ENCODE measurements at regions not wholly inside any gene's neighbourhood (a gene's known extent, or its start where the extent isn't known, plus 50 kb on each side); places are given as distances from the start of the nearest gene placed in this dataset.

DNA sequence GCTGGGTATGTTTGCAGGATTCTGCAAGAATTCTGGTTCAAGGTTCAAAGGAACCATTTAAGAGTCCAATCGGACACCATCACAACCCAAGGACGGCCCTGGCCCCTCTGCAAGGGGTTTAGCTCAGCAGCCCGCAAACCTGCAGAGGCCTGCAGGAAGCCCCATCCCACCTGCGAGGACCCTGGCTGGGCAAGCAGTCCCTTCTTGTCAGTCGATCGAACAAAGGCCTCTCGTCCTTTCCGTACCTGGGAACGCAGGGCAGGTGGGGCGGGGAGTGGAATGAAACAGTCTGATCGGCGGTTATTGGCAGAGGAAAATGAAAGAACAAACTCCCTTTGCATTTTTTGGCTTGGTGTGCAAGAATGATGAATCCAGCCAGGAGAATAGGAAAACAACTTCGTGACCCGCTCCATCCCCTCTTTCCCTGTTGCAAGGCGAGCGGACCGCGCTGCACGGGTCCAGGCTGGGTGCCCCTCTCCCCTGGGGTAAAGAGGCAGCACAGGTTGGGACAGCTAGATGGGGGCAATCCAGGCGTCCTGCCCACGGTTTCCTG lies 73.7 kb downstream of the INSIG1 start:
- H3K27me3 ChIP-seq (ENCODE audit: control insufficient read depth in 3 of 3, insufficient read depth in 3 of 3, low read length in 3 of 3) = peaks cover 57 to 73% (median 58%) of the 10 kb centered on the region in 3 donors
- no peak overlapping the region for H3K4me3 ChIP-seq (ENCODE audit: low read length in 3 of 3)
- H3K27ac ChIP-seq (ENCODE audit: low read depth, low read length) = no peak overlapping the region
- H3K36me3 ChIP-seq (ENCODE audit: control insufficient read depth in 3 of 3, insufficient read depth in 3 of 3, low read length in 3 of 3) = no peaks in the 10 kb centered on the region
- H3K9me3 ChIP-seq (ENCODE audit: control insufficient read depth in 3 of 3, low read length in 3 of 3) = no peaks in the 10 kb centered on the region
- peaks cover 26 to 37% (median 31%) of the 10 kb centered on the region in 3 donors for H3K4me1 ChIP-seq (ENCODE audit: control insufficient read depth in 3 of 3, insufficient read depth in 3 of 3, low read length in 3 of 3)
- H3K9ac ChIP-seq (ENCODE audit: low read depth in 1 of 3, low read length in 3 of 3) = no peak overlapping the region

GRCh38 chr7:155371884-155372781 lies 74.5 kb downstream of the INSIG1 start:
- no peaks in the 10 kb centered on the region for H3K36me3 ChIP-seq (ENCODE audit: control insufficient read depth in 3 of 3, insufficient read depth in 3 of 3, low read length in 3 of 3)

DNA sequence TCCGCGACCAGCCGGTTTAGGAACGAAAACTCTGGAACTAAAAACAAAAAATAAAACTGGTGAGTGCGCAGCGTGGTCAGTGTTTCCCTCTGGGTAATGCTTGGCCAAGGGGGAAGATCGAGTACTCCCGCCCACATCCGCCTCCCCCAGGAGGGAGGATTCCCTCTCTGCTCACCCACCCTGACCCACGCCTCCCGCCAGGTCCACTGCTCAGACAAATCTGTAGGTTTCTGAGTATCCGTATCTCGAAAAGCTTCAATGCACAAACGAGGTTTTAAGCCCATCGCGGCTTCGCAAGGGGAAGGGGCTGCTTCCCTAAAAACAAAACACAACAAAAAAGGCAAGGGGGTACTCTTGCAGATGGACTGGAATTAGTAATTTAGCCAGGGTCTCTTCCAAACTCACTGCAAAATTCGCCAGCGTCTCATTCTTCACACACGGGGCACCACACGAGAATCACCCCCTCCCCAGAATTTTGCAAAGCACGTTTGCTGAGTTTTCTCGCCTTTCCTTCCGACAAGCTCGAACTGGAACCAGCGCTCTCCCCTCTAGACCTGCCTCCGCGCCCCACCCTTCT lies 75.2 kb downstream of the INSIG1 start:
- Histone ChIP-seq H3K27ac (ENCODE audit: low read depth, low read length) (no peak overlapping the region), H3K4me3 (ENCODE audit: low read length in 3 of 3) (peak overlapping the region; percentile 30 to 60 (median 48)), H3K4me1 (ENCODE audit: control insufficient read depth in 3 of 3, insufficient read depth in 3 of 3, low read length in 3 of 3) (peaks cover 26 to 39% (median 38%) of the 10 kb centered on the region in 3 donors), H3K27me3 (ENCODE audit: control insufficient read depth in 3 of 3, insufficient read depth in 3 of 3, low read length in 3 of 3) (peaks cover 66 to 88% (median 73%) of the 10 kb centered on the region in 3 donors), H3K36me3 (ENCODE audit: control insufficient read depth in 3 of 3, insufficient read depth in 3 of 3, low read length in 3 of 3) (no peaks in the 10 kb centered on the region), H3K9me3 (ENCODE audit: control insufficient read depth in 3 of 3, low read length in 3 of 3) (no peaks in the 10 kb centered on the region), H3K9ac (ENCODE audit: low read depth in 1 of 3, low read length in 3 of 3) (peak overlapping the region in 1 of 3 donors; percentile 50)

More at GRCh38 chr7:155371884-155372781, 74.5 kb downstream of the INSIG1 start:
- H3K9ac ChIP-seq (ENCODE audit: low read depth in 1 of 3, low read length in 3 of 3) = no peak overlapping the region
- peak overlapping the region in 1 of 3 donors; percentile 40 for H3K4me3 ChIP-seq (ENCODE audit: low read length in 3 of 3)
- peaks cover 58 to 80% (median 65%) of the 10 kb centered on the region in 3 donors for H3K27me3 ChIP-seq (ENCODE audit: control insufficient read depth in 3 of 3, insufficient read depth in 3 of 3, low read length in 3 of 3)
- no peak overlapping the region for H3K27ac ChIP-seq (ENCODE audit: low read depth, low read length)
- H3K4me1 ChIP-seq (ENCODE audit: control insufficient read depth in 3 of 3, insufficient read depth in 3 of 3, low read length in 3 of 3) = peaks cover 26 to 37% (median 31%) of the 10 kb centered on the region in 3 donors
- no peaks in the 10 kb centered on the region for H3K9me3 ChIP-seq (ENCODE audit: control insufficient read depth in 3 of 3, low read length in 3 of 3)

DNA sequence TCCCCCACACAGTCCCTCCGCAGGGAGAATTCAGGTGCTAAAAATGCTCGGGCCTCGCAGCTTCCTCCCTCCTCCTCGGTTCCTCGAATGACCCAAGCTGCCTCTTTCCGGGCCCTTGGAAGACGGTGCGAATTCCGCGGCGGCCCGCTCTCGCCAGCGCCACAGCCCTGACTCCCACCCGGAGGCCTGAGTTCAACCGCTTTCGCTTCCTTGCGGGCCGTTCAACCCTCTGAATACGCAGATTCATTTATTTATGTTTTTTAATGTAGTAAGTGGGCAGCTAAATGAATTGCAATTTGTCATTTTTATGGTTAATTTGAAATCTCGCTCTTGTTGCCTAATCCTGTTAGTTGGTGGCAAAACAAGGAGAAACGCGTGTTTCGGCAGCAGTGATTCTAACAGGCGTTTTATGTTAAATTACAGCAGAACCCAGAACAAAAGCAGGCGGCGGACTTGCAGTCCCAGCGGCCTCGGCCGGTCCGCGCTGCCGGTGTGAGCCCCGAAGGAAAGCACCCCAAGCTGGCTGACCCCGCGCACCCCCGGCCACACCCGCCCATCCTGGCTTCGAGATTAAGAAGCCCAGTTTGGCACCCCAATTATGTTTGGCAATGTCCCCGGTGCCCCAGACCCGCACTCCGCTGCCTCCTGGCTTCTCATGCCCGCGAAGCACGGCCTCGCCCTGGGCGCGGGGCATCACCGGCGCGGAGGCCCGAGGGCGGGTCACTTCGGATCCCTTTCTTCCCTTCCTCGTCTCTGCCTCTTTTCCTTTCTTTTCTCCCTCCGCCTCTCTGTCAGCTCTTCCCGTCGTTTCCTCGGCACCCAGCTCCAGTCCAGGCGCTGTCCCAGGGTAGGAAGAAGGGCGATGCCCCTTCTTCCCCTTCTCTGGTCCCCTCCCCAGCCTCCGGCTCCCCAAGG lies 75.9 kb downstream of the INSIG1 start:
- H3K36me3 ChIP-seq (ENCODE audit: control insufficient read depth in 3 of 3, insufficient read depth in 3 of 3, low read length in 3 of 3) = no peaks in the 10 kb centered on the region

GRCh38 chr7:155374276-155375252 lies 76.9 kb downstream of the INSIG1 start:
- H3K9me3 ChIP-seq (ENCODE audit: control insufficient read depth in 3 of 3, low read length in 3 of 3) = no peaks in the 10 kb centered on the region
- H3K27me3 ChIP-seq (ENCODE audit: control insufficient read depth in 3 of 3, insufficient read depth in 3 of 3, low read length in 3 of 3) = peaks cover 80 to 96% (median 87%) of the 10 kb centered on the region in 3 donors
- no peak overlapping the region for H3K9ac ChIP-seq (ENCODE audit: low read depth in 1 of 3, low read length in 3 of 3)
- peak overlapping the region; percentile 14 to 48 (median 29) for H3K4me3 ChIP-seq (ENCODE audit: low read length in 3 of 3)
- no peaks in the 10 kb centered on the region for H3K36me3 ChIP-seq (ENCODE audit: control insufficient read depth in 3 of 3, insufficient read depth in 3 of 3, low read length in 3 of 3)
- peaks cover 30 to 46% (median 43%) of the 10 kb centered on the region in 3 donors for H3K4me1 ChIP-seq (ENCODE audit: control insufficient read depth in 3 of 3, insufficient read depth in 3 of 3, low read length in 3 of 3)
- no peak overlapping the region for H3K27ac ChIP-seq (ENCODE audit: low read depth, low read length)

More for the DNA sequence above, 75.9 kb downstream of the INSIG1 start:
- Histone ChIP-seq H3K27ac (ENCODE audit: low read depth, low read length) (no peak overlapping the region), H3K4me1 (ENCODE audit: control insufficient read depth in 3 of 3, insufficient read depth in 3 of 3, low read length in 3 of 3) (peaks cover 30 to 46% (median 43%) of the 10 kb centered on the region in 3 donors), H3K9me3 (ENCODE audit: control insufficient read depth in 3 of 3, low read length in 3 of 3) (no peaks in the 10 kb centered on the region), H3K4me3 (ENCODE audit: low read length in 3 of 3) (peak overlapping the region; percentile 30 to 60 (median 48)), H3K27me3 (ENCODE audit: control insufficient read depth in 3 of 3, insufficient read depth in 3 of 3, low read length in 3 of 3) (peaks cover 73 to 95% (median 80%) of the 10 kb centered on the region in 3 donors), H3K9ac (ENCODE audit: low read depth in 1 of 3, low read length in 3 of 3) (peak overlapping the region in 1 of 3 donors; percentile 50)

DNA sequence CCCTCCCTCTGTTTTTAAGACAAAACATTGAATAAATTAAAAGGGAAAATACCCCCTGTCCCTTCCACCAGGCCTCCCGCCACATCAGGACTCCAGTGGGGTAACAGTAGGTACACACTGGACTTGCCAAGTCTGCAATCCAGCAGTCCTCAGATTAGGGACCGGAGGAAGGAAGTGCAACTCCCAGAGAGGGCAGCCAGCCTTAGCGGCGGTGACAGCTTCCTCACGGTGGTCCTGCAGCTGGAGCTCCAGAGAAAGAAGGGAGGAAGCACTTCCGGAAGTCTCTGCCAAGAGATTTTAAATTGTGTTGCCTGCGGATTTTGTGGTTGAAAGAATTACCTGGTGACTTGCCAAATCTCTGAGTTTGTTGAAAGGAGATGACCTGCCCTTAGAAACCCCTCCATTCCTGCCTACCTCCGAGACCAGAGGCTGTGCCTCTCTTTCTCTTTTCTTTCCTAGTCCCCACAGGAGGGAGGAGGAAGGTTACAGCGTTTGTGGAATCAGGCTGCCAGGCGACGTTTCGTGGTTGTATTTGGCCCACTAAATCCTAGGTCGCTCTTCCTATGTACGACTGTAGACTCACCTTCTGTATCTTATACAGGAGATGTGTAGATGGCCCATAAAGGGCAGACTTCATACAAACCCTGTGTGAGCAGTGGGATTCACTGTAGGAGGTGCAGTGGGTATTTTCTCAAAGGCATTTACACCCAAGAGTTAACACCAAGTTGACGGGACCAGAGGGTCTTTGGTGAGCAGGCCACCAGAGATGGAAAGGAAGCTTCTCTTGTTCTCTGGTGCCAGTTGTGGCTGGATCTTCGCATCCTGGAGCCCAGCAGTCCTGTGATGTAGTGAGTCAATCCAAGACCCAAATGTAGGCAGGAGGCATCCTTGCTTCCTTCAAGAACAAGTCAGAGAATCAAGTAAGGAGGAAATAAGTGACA lies 77.9 kb downstream of the INSIG1 start:
- H3K9ac ChIP-seq (ENCODE audit: low read depth in 1 of 3, low read length in 3 of 3) = no peak overlapping the region
- no peaks in the 10 kb centered on the region for H3K9me3 ChIP-seq (ENCODE audit: control insufficient read depth in 3 of 3, low read length in 3 of 3)
- no peak overlapping the region for H3K27ac ChIP-seq (ENCODE audit: low read depth, low read length)
- no peaks in the 10 kb centered on the region for H3K36me3 ChIP-seq (ENCODE audit: control insufficient read depth in 3 of 3, insufficient read depth in 3 of 3, low read length in 3 of 3)
- H3K4me1 ChIP-seq (ENCODE audit: control insufficient read depth in 3 of 3, insufficient read depth in 3 of 3, low read length in 3 of 3) = peaks cover 30 to 50% (median 47%) of the 10 kb centered on the region in 3 donors
- no peak overlapping the region for H3K4me3 ChIP-seq (ENCODE audit: low read length in 3 of 3)
- peaks cover 90 to 97% (median 94%) of the 10 kb centered on the region in 3 donors for H3K27me3 ChIP-seq (ENCODE audit: control insufficient read depth in 3 of 3, insufficient read depth in 3 of 3, low read length in 3 of 3)

DNA sequence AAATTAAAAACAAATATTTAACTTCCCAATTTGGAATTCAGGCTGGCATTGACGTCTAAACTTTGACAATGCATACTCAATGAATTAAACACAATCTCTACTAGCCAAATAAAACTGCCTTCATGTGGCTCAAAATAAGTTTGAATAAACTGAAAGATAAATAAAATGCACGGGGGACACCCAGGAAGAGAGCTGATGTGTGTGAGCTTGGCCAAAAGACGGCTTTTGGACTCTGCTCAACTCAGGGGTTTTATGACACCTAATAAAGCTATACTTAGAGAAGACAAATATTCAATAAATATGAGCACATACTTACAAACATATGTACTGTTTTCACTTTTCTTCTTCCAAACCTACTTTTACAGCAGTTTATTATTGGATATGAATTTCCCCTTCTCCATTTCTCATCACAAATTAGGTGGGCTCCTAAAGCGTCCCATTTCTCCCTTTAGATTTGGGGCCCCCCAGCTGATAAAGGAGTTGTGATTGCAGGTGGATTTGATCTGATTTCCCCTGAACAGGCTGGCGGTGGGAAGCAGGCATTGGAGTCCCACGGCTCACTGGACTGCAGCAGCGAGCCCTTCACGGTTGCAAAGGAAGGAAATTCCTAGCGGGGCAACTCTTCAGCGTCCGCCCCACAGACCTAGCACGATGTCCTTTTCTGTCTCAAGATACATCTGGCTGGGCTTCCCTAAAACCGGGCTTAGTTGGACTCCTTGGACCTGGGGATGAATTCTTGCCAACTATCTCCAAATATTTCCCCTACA lies 79.6 kb downstream of the INSIG1 start:
- no peaks in the 10 kb centered on the region for H3K36me3 ChIP-seq (ENCODE audit: control insufficient read depth in 3 of 3, insufficient read depth in 3 of 3, low read length in 3 of 3)
- peak overlapping the region in 1 of 3 donors; percentile 2 for H3K9ac ChIP-seq (ENCODE audit: low read depth in 1 of 3, low read length in 3 of 3)
- peaks cover 35 to 56% (median 52%) of the 10 kb centered on the region in 3 donors for H3K4me1 ChIP-seq (ENCODE audit: control insufficient read depth in 3 of 3, insufficient read depth in 3 of 3, low read length in 3 of 3)
- H3K4me3 ChIP-seq (ENCODE audit: low read length in 3 of 3) = peak overlapping the region in 2 of 3 donors; percentile 41 to 43
- peaks cover 93 to 99% (median 97%) of the 10 kb centered on the region in 3 donors for H3K27me3 ChIP-seq (ENCODE audit: control insufficient read depth in 3 of 3, insufficient read depth in 3 of 3, low read length in 3 of 3)
- no peak overlapping the region for H3K27ac ChIP-seq (ENCODE audit: low read depth, low read length)
- H3K9me3 ChIP-seq (ENCODE audit: control insufficient read depth in 3 of 3, low read length in 3 of 3) = no peaks in the 10 kb centered on the region

All from skeletal muscle tissue (tissue), 3 donors.